Astrocyte (in vitro differentiated cells and primary cell): ENCODE measurements at regions not wholly inside any gene's neighbourhood (a gene's known extent, or its start where the extent isn't known, plus 50 kb on each side); places are given as distances from the start of the nearest gene placed in this dataset.

ENCODE experiments used
- DNase-seq: peaks from one replicate; pipeline ENCODE4 v3.0.0-alpha.2; 2010; ENCODE audit warnings: low read depth
- FAIRE-seq: peaks from 2 replicates; lab custom pipeline; 2011; peaks lifted over from hg19 to GRCh38; lab: Jason Lieb, UNC
- H2AFZ ChIP-seq: 2 replicates; pipeline ENCODE4 v1.6.0; 2012; ENCODE audit warnings: low read depth, low read length, inconsistent platforms
- H3K27ac ChIP-seq: 2 replicates; pipeline ENCODE4 v1.5.1; 2011; ENCODE audit warnings: low read depth, low read length, inconsistent platforms
- H3K27me3 ChIP-seq: 2 replicates; pipeline ENCODE4 v1.6.0; 2011; ENCODE audit warnings: low read length, inconsistent platforms; ENCODE audit not compliant: insufficient read depth
- H3K36me3 ChIP-seq: 2 replicates; pipeline ENCODE4 v1.5.1; 2011; ENCODE audit warnings: low read length, inconsistent platforms; ENCODE audit not compliant: insufficient read depth
- H3K4me1 ChIP-seq: 2 replicates; pipeline ENCODE4 v1.5.1; 2011; ENCODE audit warnings: low read length, inconsistent platforms; ENCODE audit not compliant: insufficient read depth
- H3K4me2 ChIP-seq: 2 replicates; pipeline ENCODE4 v1.6.0; 2012; ENCODE audit warnings: low read length, inconsistent platforms
- H3K4me3 ChIP-seq: 2 replicates; pipeline ENCODE4 v1.5.1; 2011; ENCODE audit warnings: low read depth, mild to moderate bottlenecking, low read length, inconsistent platforms; ENCODE audit not compliant: insufficient read depth
- H3K79me2 ChIP-seq: 2 replicates; pipeline ENCODE4 v1.6.0; 2012; ENCODE audit warnings: mild to moderate bottlenecking, low read length, inconsistent platforms; ENCODE audit not compliant: insufficient read depth
- H3K9ac ChIP-seq: 2 replicates; pipeline ENCODE4 v1.6.0; 2012; ENCODE audit warnings: mild to moderate bottlenecking, low read length, inconsistent platforms
- H3K9me3 ChIP-seq: 2 replicates; pipeline ENCODE4 v1.5.1; 2012; ENCODE audit warnings: low read depth, mild to moderate bottlenecking, low read length, inconsistent platforms; ENCODE audit not compliant: insufficient read depth
- H4K20me1 ChIP-seq: 2 replicates; pipeline ENCODE4 v1.6.0; 2012; ENCODE audit warnings: low read length, inconsistent platforms; ENCODE audit not compliant: insufficient read depth
- H3K27ac Mint-ChIP-seq: one replicate; pipeline ENCODE4 v1.8.0; 2021; ENCODE audit warnings: mild to moderate bottlenecking, mixed read lengths; ENCODE audit not compliant: unreplicated experiment
- H3K27me3 Mint-ChIP-seq: one replicate; pipeline ENCODE4 v1.8.0; 2021; ENCODE audit warnings: low read depth, mixed read lengths; ENCODE audit not compliant: unreplicated experiment
- H3K36me3 Mint-ChIP-seq: one replicate; pipeline ENCODE4 v1.8.0; 2021; ENCODE audit warnings: low read depth, mixed read lengths; ENCODE audit not compliant: unreplicated experiment
- H3K4me1 Mint-ChIP-seq: one replicate; pipeline ENCODE4 v1.8.0; 2021; ENCODE audit warnings: low read depth, mixed read lengths; ENCODE audit not compliant: unreplicated experiment
- H3K4me3 Mint-ChIP-seq: one replicate; pipeline ENCODE4 v1.8.0; 2021; ENCODE audit warnings: mild to moderate bottlenecking, moderate library complexity, mixed read lengths; ENCODE audit not compliant: unreplicated experiment
- H3K9me3 Mint-ChIP-seq: one replicate; pipeline ENCODE4 v1.8.0; 2021; ENCODE audit warnings: mild to moderate bottlenecking, mixed read lengths; ENCODE audit not compliant: unreplicated experiment
- CTCF ChIP-seq: IDR thresholded peaks from 2 replicates; pipeline ENCODE4 v1.5.1; 2011; ENCODE audit warnings: low read depth, mild to moderate bottlenecking, inconsistent platforms, low read length, moderate library complexity; ENCODE audit not compliant: insufficient read depth
- EZH2 ChIP-seq: IDR thresholded peaks from 2 replicates; pipeline ENCODE4 v1.6.1; 2012; ENCODE audit warnings: mild to moderate bottlenecking, low read length, inconsistent platforms; ENCODE audit not compliant: insufficient read depth

- no peaks in the 10 kb centered on the region for H3K79me2 ChIP-seq
- peak overlapping the region; percentile 50 for H3K4me2 ChIP-seq
- H3K4me1 ChIP-seq = peaks cover 11% of the 10 kb centered on the region
- no peak overlapping the region for H3K4me3 ChIP-seq
- Mint-ChIP-seq H3K4me3 (no peak overlapping the region), H3K27me3 (no peaks in the 10 kb centered on the region), H3K27ac (peak overlapping the region; percentile 87), H3K4me1 (peaks cover 25% of the 10 kb centered on the region), H3K9me3 (no peaks in the 10 kb centered on the region), H3K36me3 (no peaks in the 10 kb centered on the region)
- no peaks in the 10 kb centered on the region for H3K27me3 ChIP-seq
- H4K20me1 ChIP-seq = no peaks in the 10 kb centered on the region
- no peaks in the 10 kb centered on the region for H3K36me3 ChIP-seq
- peak overlapping the region; percentile 81 for H3K27ac ChIP-seq
- FAIRE-seq (peak; percentile 76), DNase-seq (peak; percentile 76)
- no peak for TF ChIP-seq CTCF
- TF ChIP-seq EZH2 = no peak
- H3K9ac ChIP-seq = peak overlapping the region; percentile 59
- H3K9me3 ChIP-seq = no peaks in the 10 kb centered on the region
- no peak overlapping the region for H2AFZ ChIP-seq
Measured at GRCh38 chr14:22190411-22191191, 398.4 kb downstream of the DAD1 start.

GRCh38 chr14:22189881-22190280 is 399.1 kb downstream of the DAD1 start:
- DNase-seq (no peak), FAIRE-seq (no peak)
- peaks cover 16% of the 10 kb centered on the region for H3K4me1 ChIP-seq
- no peak overlapping the region for H3K4me3 ChIP-seq
- H3K9me3 Mint-ChIP-seq = no peaks in the 10 kb centered on the region
- H3K79me2 ChIP-seq = no peaks in the 10 kb centered on the region
- peaks cover 32% of the 10 kb centered on the region for H3K4me1 Mint-ChIP-seq
- H3K36me3 ChIP-seq = no peaks in the 10 kb centered on the region
- H3K27me3 Mint-ChIP-seq = no peaks in the 10 kb centered on the region
- H3K4me3 Mint-ChIP-seq = peak overlapping the region; percentile 55
- H3K27ac ChIP-seq = peak overlapping the region; percentile 81
- no peaks in the 10 kb centered on the region for H4K20me1 ChIP-seq
- H2AFZ ChIP-seq = no peak overlapping the region
- peak overlapping the region; percentile 59 for H3K9ac ChIP-seq
- TF ChIP-seq CTCF = no peak
- TF ChIP-seq EZH2 = no peak
- H3K36me3 Mint-ChIP-seq = no peaks in the 10 kb centered on the region
- peak overlapping the region; percentile 87 for H3K27ac Mint-ChIP-seq
- peak overlapping the region; percentile 50 for H3K4me2 ChIP-seq
- H3K27me3 ChIP-seq = no peaks in the 10 kb centered on the region
- H3K9me3 ChIP-seq = no peaks in the 10 kb centered on the region

GRCh38 chr14:22188318-22188717 is 400.7 kb downstream of the DAD1 start:
- no peak overlapping the region for H3K27ac Mint-ChIP-seq

More at GRCh38 chr14:22188318-22188717, 400.7 kb downstream of the DAD1 start:
- H3K4me1 Mint-ChIP-seq = peaks cover 33% of the 10 kb centered on the region
- no peak for FAIRE-seq
- no peak for TF ChIP-seq CTCF
- no peak for TF ChIP-seq EZH2
- no peaks in the 10 kb centered on the region for H3K79me2 ChIP-seq
- H3K36me3 Mint-ChIP-seq = no peaks in the 10 kb centered on the region
- DNase-seq = no peak
- H3K9me3 ChIP-seq = no peaks in the 10 kb centered on the region
- no peaks in the 10 kb centered on the region for H3K36me3 ChIP-seq
- H3K4me1 ChIP-seq = peaks cover 16% of the 10 kb centered on the region
- H3K4me3 Mint-ChIP-seq = no peak overlapping the region
- H3K27me3 Mint-ChIP-seq = no peaks in the 10 kb centered on the region
- H3K4me3 ChIP-seq = no peak overlapping the region
- H3K9ac ChIP-seq = no peak overlapping the region
- no peaks in the 10 kb centered on the region for H3K27me3 ChIP-seq
- no peak overlapping the region for H3K4me2 ChIP-seq
- H4K20me1 ChIP-seq = no peaks in the 10 kb centered on the region
- no peak overlapping the region for H3K27ac ChIP-seq
- no peaks in the 10 kb centered on the region for H3K9me3 Mint-ChIP-seq
- H2AFZ ChIP-seq = no peak overlapping the region
